ENCODE measurements at regions not wholly inside any gene's neighbourhood (a gene's known extent, or its start where the extent isn't known, plus 50 kb on each side); places are given as distances from the start of the nearest gene placed in this dataset.

DNA sequence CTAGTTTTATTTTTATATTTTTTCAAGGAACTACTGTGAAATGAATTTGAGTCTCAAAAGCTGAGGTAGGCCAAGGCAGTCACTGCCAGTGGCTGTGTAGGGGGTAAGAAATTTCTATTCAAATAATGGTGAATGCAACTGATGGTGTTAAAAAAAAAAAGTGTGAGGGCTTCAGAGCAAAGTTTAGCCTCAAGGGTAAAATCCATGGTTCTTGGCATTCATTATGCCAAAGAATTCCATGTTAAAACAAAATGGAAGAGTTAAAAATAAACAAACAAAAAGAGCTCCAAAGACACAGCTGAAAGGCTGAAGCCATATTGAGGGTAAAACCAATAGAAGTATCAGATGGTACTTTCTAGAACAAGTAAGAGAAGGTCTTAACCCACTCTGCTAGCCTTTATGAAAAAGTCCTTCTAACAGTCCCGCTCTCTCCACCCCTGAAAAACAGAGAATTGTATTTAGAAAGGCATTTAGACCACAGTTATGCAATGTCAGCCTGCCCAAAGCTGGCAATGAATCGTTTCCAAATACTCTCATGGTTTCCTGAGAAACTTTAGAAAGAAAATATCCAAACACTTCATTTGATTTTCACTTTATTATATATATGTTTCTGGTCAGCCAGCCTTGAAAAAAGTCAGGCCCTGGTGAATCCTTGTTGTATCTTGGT, 158.4 kb upstream of the GMNC start:
- TF ChIP-seq, protein P1, sequence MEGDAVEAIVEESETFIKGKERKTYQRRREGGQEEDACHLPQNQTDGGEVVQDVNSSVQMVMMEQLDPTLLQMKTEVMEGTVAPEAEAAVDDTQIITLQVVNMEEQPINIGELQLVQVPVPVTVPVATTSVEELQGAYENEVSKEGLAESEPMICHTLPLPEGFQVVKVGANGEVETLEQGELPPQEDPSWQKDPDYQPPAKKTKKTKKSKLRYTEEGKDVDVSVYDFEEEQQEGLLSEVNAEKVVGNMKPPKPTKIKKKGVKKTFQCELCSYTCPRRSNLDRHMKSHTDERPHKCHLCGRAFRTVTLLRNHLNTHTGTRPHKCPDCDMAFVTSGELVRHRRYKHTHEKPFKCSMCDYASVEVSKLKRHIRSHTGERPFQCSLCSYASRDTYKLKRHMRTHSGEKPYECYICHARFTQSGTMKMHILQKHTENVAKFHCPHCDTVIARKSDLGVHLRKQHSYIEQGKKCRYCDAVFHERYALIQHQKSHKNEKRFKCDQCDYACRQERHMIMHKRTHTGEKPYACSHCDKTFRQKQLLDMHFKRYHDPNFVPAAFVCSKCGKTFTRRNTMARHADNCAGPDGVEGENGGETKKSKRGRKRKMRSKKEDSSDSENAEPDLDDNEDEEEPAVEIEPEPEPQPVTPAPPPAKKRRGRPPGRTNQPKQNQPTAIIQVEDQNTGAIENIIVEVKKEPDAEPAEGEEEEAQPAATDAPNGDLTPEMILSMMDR (conservative IDR thresholded peaks at IDR 0.05; ENCODE audit: low read depth in 2 of 2) = no peak
- TF ChIP-seq EZH2phosphoT487 (IDR thresholded peaks at IDR 0.05; ENCODE audit: unreplicated experiment) (no peak), POLR2AphosphoS5 (IDR thresholded peaks at IDR 0.05; ENCODE audit: low read depth) (no peak), EZH2 (IDR thresholded peaks at IDR 0.05; ENCODE audit: low read depth, unreplicated experiment) (no peak), REST (IDR thresholded peaks at IDR 0.05; ENCODE audit: unreplicated experiment) (no peak), CREB1 (CRISPR knock-in tag; IDR thresholded peaks at IDR 0.05; ENCODE audit: low read depth) (no peak), ZNF114 (CRISPR knock-in tag; IDR thresholded peaks at IDR 0.05) (no peak), ETS1 (IDR thresholded peaks at IDR 0.05) (no peak), JUNB (IDR thresholded peaks at IDR 0.05; ENCODE audit: unreplicated experiment) (no peak), NANOG (IDR thresholded peaks at IDR 0.05; ENCODE audit: borderline replicate concordance) (no peak), ZNF462 (CRISPR knock-in tag; IDR thresholded peaks at IDR 0.05) (no peak)

Measured in GM23338 (cell line).